Prostate gland (tissue), 2 donors: ENCODE measurements at regions not wholly inside any gene's neighbourhood (a gene's known extent, or its start where the extent isn't known, plus 50 kb on each side); places are given as distances from the start of the nearest gene placed in this dataset.

Source experiments
- CTCF ChIP-seq, 4 experiments: fragments of 200-600 bp in 2 of 4; fragments of 450-650 bp in 2 of 4; sonication (generic) in 2 of 4; IDR thresholded peaks; 1 replicate in 3 of 4; 2 replicates in 1 of 4; pipeline ENCODE4 v1.5.1; 2016 to 2019; ENCODE audit warnings: antibody characterized with exemption in 4 of 4, mild to moderate bottlenecking in 2 of 4, moderate library complexity in 2 of 4
- POLR2AphosphoS5 ChIP-seq: sonication (generic); formaldehyde crosslinking; IDR thresholded peaks from one replicate; pipeline ENCODE4 v1.6.1; 2017; ENCODE audit warnings: antibody characterized with exemption

GRCh38 chr3:72071624-72072023, 286.7 kb upstream of the PROK2 start:
- TF ChIP-seq CTCF (IDR thresholded peaks at IDR 0.05): no peak
- TF ChIP-seq POLR2AphosphoS5: no peak
